ENCODE measurements at regions not wholly inside any gene's neighbourhood (a gene's known extent, or its start where the extent isn't known, plus 50 kb on each side); places are given as distances from the start of the nearest gene placed in this dataset.

DNA sequence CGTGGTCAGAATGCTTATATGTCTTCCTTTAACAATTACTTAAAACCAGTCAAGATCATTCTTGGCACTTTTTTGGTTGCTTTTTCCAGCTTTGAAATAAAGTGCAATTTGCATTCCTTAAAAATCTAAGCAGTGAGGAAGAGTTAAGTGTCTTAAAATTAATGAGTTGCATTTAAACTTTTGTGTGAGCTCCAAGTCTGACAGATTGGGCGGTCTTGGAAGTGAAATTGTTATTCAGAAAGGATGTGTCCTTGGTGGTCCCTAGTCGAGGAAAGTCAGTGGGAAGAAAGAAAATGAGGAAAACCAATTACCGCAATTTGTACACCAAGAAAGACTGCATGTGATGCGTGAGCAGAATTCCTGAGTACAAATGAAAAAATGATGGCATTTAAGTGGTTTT is 132.5 kb downstream of the HHIPL2 start:
- H3K4me3 ChIP-seq (replicated peaks; ENCODE audit: low read depth, low read length), result no peak overlapping the region
- no peaks in the 10 kb centered on the region for H3K27me3 ChIP-seq (replicated peaks; ENCODE audit: control insufficient read depth, insufficient read depth, low read length)
- DNase-seq (ENCODE audit: extremely low read depth, insufficient read length), result no peak
- H3K36me3 ChIP-seq (ENCODE audit: control insufficient read depth, insufficient read depth, low read length), result no peaks in the 10 kb centered on the region
- no peak for TF ChIP-seq CTCF (IDR thresholded peaks at IDR 0.05; ENCODE audit: insufficient read depth, low read length, poor library complexity, severe bottlenecking)

GRCh38 chr1:222413991-222414549 is 133.8 kb downstream of the HHIPL2 start:
- H3K27me3 ChIP-seq (replicated peaks; ENCODE audit: control insufficient read depth, insufficient read depth, low read length), result no peaks in the 10 kb centered on the region
- TF ChIP-seq CTCF (IDR thresholded peaks at IDR 0.05; ENCODE audit: insufficient read depth, low read length, poor library complexity, severe bottlenecking), result no peak
- DNase-seq (ENCODE audit: extremely low read depth, insufficient read length), result no peak

DNA sequence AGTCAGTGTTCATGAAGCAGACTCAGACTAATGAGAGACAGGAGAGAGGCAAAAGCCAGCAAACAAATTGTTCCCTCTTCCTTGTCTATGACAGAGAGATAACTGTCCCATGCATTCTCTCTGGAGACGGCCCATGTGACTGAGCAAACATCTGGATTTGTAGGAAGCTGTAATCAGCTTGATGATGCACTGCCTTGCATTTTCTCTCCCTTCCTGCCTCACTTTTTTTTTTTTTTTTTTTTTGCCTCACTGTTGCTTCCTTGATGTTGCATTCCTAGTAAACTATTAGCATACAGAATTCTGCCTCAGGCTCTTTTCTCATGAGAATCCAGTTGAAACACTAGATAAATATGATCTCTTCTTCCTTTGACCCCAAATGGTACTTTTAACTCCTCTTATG is 134.5 kb downstream of the HHIPL2 start:
- DNase-seq (ENCODE audit: extremely low read depth, insufficient read length), result no peak
- Histone ChIP-seq H3K36me3 (ENCODE audit: control insufficient read depth, insufficient read depth, low read length) (no peaks in the 10 kb centered on the region), H3K4me3 (replicated peaks; ENCODE audit: low read depth, low read length) (no peak overlapping the region), H3K27me3 (replicated peaks; ENCODE audit: control insufficient read depth, insufficient read depth, low read length) (no peaks in the 10 kb centered on the region)
- no peak for TF ChIP-seq CTCF (IDR thresholded peaks at IDR 0.05; ENCODE audit: insufficient read depth, low read length, poor library complexity, severe bottlenecking)

More at GRCh38 chr1:222413991-222414549, 133.8 kb downstream of the HHIPL2 start:
- no peak overlapping the region for H3K4me3 ChIP-seq (replicated peaks; ENCODE audit: low read depth, low read length)
- no peaks in the 10 kb centered on the region for H3K36me3 ChIP-seq (ENCODE audit: control insufficient read depth, insufficient read depth, low read length)

DNA sequence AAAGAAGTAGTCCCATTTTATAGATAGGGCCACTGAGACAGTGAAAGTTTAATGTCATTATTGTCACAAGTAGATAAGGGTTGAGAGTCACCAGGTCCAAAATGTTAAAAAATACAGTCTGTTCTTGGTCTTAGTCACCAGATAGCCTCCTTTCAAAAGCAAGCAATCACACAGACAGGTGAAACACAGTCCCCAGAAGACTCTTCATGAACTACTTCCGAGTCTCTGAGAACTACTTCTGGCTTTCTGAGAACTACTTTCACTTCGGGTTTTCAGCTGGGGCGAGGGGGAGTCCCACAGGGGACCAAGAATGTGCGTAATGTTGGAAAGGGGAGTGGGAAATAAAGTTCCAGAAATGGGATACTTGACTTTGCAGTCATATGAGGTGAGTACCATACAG is 143.2 kb downstream of the HHIPL2 start:
- Histone ChIP-seq H3K36me3 (ENCODE audit: control insufficient read depth, insufficient read depth, low read length) (no peaks in the 10 kb centered on the region), H3K27me3 (replicated peaks; ENCODE audit: control insufficient read depth, insufficient read depth, low read length) (no peaks in the 10 kb centered on the region), H3K4me3 (replicated peaks; ENCODE audit: low read depth, low read length) (peak overlapping the region; percentile 42)
- no peak for TF ChIP-seq CTCF (IDR thresholded peaks at IDR 0.05; ENCODE audit: insufficient read depth, low read length, poor library complexity, severe bottlenecking)
- peak; percentile 1 for DNase-seq (ENCODE audit: extremely low read depth, insufficient read length)

DNA sequence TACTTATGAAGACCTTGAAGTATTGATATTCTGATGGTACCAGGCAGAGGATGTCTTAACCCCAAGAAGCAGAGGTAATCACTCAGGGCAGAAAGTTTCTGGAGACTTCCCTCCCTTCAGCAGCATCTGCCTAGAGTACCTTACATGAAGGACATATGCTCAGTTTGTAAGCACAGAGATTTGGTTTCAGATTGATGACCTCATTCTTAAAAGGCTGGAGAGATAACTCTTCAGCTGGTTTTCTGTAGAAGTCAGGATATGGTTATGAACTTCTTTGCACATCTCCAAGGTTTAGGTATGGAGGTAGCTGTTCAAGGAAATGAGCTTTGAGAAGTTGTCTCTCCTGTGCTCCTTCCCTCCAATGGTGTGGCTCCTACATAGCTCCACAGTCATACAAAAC is 148.7 kb downstream of the HHIPL2 start:
- Histone ChIP-seq H3K4me3 (replicated peaks; ENCODE audit: low read depth, low read length) (no peak overlapping the region), H3K36me3 (ENCODE audit: control insufficient read depth, insufficient read depth, low read length) (no peaks in the 10 kb centered on the region), H3K27me3 (replicated peaks; ENCODE audit: control insufficient read depth, insufficient read depth, low read length) (no peaks in the 10 kb centered on the region)
- DNase-seq (ENCODE audit: extremely low read depth, insufficient read length), result no peak
- TF ChIP-seq CTCF (IDR thresholded peaks at IDR 0.05; ENCODE audit: insufficient read depth, low read length, poor library complexity, severe bottlenecking), result no peak

DNA sequence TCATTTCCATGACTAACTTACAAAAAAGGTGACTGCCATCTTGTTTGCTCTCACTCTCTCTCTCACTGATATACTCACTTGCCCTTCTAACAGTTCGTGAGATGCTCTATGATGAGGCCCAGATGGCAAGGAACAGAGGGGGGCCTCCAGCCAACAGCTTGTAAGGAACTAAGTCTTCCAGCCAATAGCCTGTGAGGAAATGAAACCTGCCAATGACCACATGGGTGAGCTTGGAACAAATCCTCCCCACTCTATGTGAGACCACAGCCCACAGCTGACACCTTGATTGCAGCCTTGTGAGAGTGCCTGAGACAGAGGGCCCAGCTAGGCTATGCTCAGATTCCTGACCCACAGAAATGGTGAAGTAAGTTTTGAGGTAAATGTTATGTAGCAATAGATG is 153.7 kb downstream of the HHIPL2 start:
- TF ChIP-seq CTCF (IDR thresholded peaks at IDR 0.05; ENCODE audit: insufficient read depth, low read length, poor library complexity, severe bottlenecking), result no peak
- DNase-seq (ENCODE audit: extremely low read depth, insufficient read length), result no peak
- H3K27me3 ChIP-seq (replicated peaks; ENCODE audit: control insufficient read depth, insufficient read depth, low read length), result no peaks in the 10 kb centered on the region
- H3K4me3 ChIP-seq (replicated peaks; ENCODE audit: low read depth, low read length), result no peak overlapping the region
- no peaks in the 10 kb centered on the region for H3K36me3 ChIP-seq (ENCODE audit: control insufficient read depth, insufficient read depth, low read length)

Data from GM06990 (cell line).